Activated CD8-positive, alpha-beta T cell treated with anti-CD3 and anti-CD28 coated beads, Interleukin-2, amount 10 ng/mL, durations not matched to agents 7 days and 5 days (primary cell): ENCODE measurements at regions not wholly inside any gene's neighbourhood (a gene's known extent, or its start where the extent isn't known, plus 50 kb on each side); places are given as distances from the start of the nearest gene placed in this dataset.

Experiments
- ATAC-seq: fragments of 150-1000 bp; cut with Tn5 transposase; one replicate; pipeline ENCODE4 v1.10.0; 2021; ENCODE audit warnings: moderate library complexity
- CTCF ChIA-PET: fragments of 350-600 bp; sonication (Branson Sonifier 250); formaldehyde crosslinking; loops from one replicate; lab custom pipeline; 2021; ENCODE audit warnings: antibody characterized with exemption; lab: Charles Lee
- POLR2A ChIA-PET: fragments of 350-600 bp; sonication (Branson Sonifier 250); formaldehyde crosslinking; loops from one replicate; lab custom pipeline; 2021; ENCODE audit warnings: antibody characterized with exemption; lab: Charles Lee
- DNase-seq: peaks from one replicate; pipeline ENCODE4 v3.0.0-alpha.2; 2020
- H3K27ac Mint-ChIP-seq: one replicate; pipeline ENCODE4 v1.8.0; 2021; ENCODE audit warnings: mild to moderate bottlenecking, mixed read lengths
- H3K27me3 Mint-ChIP-seq: one replicate; pipeline ENCODE4 v1.8.0; 2021; ENCODE audit warnings: low read depth, mixed read lengths
- H3K36me3 Mint-ChIP-seq: one replicate; pipeline ENCODE4 v1.8.0; 2021; ENCODE audit warnings: low read depth, mixed read lengths
- H3K4me1 Mint-ChIP-seq: one replicate; pipeline ENCODE4 v1.8.0; 2021; ENCODE audit warnings: low read depth, mixed read lengths
- H3K4me3 Mint-ChIP-seq: one replicate; pipeline ENCODE4 v1.8.0; 2021; ENCODE audit warnings: mild to moderate bottlenecking, mixed read lengths
- H3K9me3 Mint-ChIP-seq: one replicate; pipeline ENCODE4 v1.8.0; 2022; ENCODE audit warnings: mixed read lengths; ENCODE audit not compliant: insufficient read depth

GRCh38 chr1:4021136-4021973, 121.3 kb upstream of the C1orf174 start:
- Mint-ChIP-seq H3K4me3 (no peak overlapping the region), H3K27ac (no peak overlapping the region), H3K27me3 (no peaks in the 10 kb centered on the region), H3K4me1 (no peaks in the 10 kb centered on the region), H3K9me3 (no peaks in the 10 kb centered on the region), H3K36me3 (no peaks in the 10 kb centered on the region)
- ChIA-PET CTCF (no interaction called here), POLR2A (no interaction called here)
- DNase-seq (no peak), ATAC-seq (no peak)

- no peaks in the 10 kb centered on the region for H3K27me3 Mint-ChIP-seq
- ChIA-PET CTCF (no interaction called here), POLR2A (no interaction called here)
- H3K27ac Mint-ChIP-seq = no peak overlapping the region
- H3K9me3 Mint-ChIP-seq = no peaks in the 10 kb centered on the region
- H3K36me3 Mint-ChIP-seq = no peaks in the 10 kb centered on the region
- H3K4me3 Mint-ChIP-seq = no peak overlapping the region
- H3K4me1 Mint-ChIP-seq = no peaks in the 10 kb centered on the region
- no peak for ATAC-seq
- DNase-seq = no peak
These were observed 121.8 kb upstream of the C1orf174 start for GRCh38 chr1:4021974-4022268.

- ATAC-seq = no peak
- Mint-ChIP-seq H3K4me3 (no peak overlapping the region), H3K27ac (no peak overlapping the region), H3K9me3 (no peaks in the 10 kb centered on the region), H3K36me3 (no peaks in the 10 kb centered on the region), H3K27me3 (no peaks in the 10 kb centered on the region), H3K4me1 (no peaks in the 10 kb centered on the region)
- DNase-seq = no peak
- ChIA-PET CTCF (no interaction called here), POLR2A (no interaction called here)
These were observed 122.6 kb upstream of the C1orf174 start for GRCh38 chr1:4022715-4023114.

- CTCF ChIA-PET = no interaction called here
- DNase-seq = no peak
- no peak overlapping the region for H3K4me3 Mint-ChIP-seq
- no peak overlapping the region for H3K27ac Mint-ChIP-seq
- no peaks in the 10 kb centered on the region for H3K4me1 Mint-ChIP-seq
- H3K27me3 Mint-ChIP-seq = peaks cover 3% of the 10 kb centered on the region
- no peaks in the 10 kb centered on the region for H3K9me3 Mint-ChIP-seq
- ATAC-seq = no peak
- H3K36me3 Mint-ChIP-seq = no peaks in the 10 kb centered on the region
- POLR2A ChIA-PET = no interaction called here
These were observed 123.6 kb upstream of the C1orf174 start for GRCh38 chr1:4023678-4024077.

- Mint-ChIP-seq H3K27me3 (peaks cover 8% of the 10 kb centered on the region), H3K4me3 (no peak overlapping the region), H3K27ac (no peak overlapping the region), H3K36me3 (no peaks in the 10 kb centered on the region), H3K4me1 (no peaks in the 10 kb centered on the region), H3K9me3 (no peaks in the 10 kb centered on the region)
- DNase-seq (no peak), ATAC-seq (no peak)
- CTCF ChIA-PET = no interaction called here
- POLR2A ChIA-PET = interaction anchor here (0.6 kb wide), 1 partner anchor 15 kb away, joined by 3 read pairs; no protein-coding TSS in a partner anchor
These were observed 124.7 kb upstream of the C1orf174 start for GRCh38 chr1:4024811-4025210.

GRCh38 chr1:4025752-4026151, 125.7 kb upstream of the C1orf174 start:
- H3K4me3 Mint-ChIP-seq = no peak overlapping the region
- H3K27ac Mint-ChIP-seq = no peak overlapping the region
- ATAC-seq = no peak
- H3K4me1 Mint-ChIP-seq = no peaks in the 10 kb centered on the region
- peaks cover 12% of the 10 kb centered on the region for H3K27me3 Mint-ChIP-seq
- no peaks in the 10 kb centered on the region for H3K9me3 Mint-ChIP-seq
- no peak for DNase-seq
- CTCF ChIA-PET = no interaction called here
- POLR2A ChIA-PET = no interaction called here
- H3K36me3 Mint-ChIP-seq = no peaks in the 10 kb centered on the region

GRCh38 chr1:4027008-4027407, 126.9 kb upstream of the C1orf174 start:
- Mint-ChIP-seq H3K36me3 (no peaks in the 10 kb centered on the region), H3K27me3 (peaks cover 12% of the 10 kb centered on the region), H3K9me3 (no peaks in the 10 kb centered on the region), H3K4me3 (no peak overlapping the region), H3K27ac (no peak overlapping the region), H3K4me1 (no peaks in the 10 kb centered on the region)
- no peak for DNase-seq
- POLR2A ChIA-PET = no interaction called here
- ATAC-seq = no peak
- CTCF ChIA-PET = interaction anchor here (1.1 kb wide), 1 partner anchor 10 kb away, joined by 3 read pairs; no protein-coding TSS in a partner anchor

GRCh38 chr1:4027492-4028138, 127.5 kb upstream of the C1orf174 start:
- CTCF ChIA-PET = interaction anchor here (1.1 kb wide), 1 partner anchor 9 kb away, joined by 3 read pairs; no protein-coding TSS in a partner anchor
- ATAC-seq = no peak

GRCh38 chr1:4028139-4028501, 128.0 kb upstream of the C1orf174 start:
- POLR2A ChIA-PET = no interaction called here
- Mint-ChIP-seq H3K9me3 (no peaks in the 10 kb centered on the region), H3K36me3 (no peaks in the 10 kb centered on the region), H3K27ac (no peak overlapping the region), H3K4me3 (no peak overlapping the region), H3K27me3 (peaks cover 12% of the 10 kb centered on the region), H3K4me1 (no peaks in the 10 kb centered on the region)
- DNase-seq (no peak), ATAC-seq (no peak)
- CTCF ChIA-PET = no interaction called here

More at GRCh38 chr1:4027492-4028138, 127.5 kb upstream of the C1orf174 start:
- POLR2A ChIA-PET = no interaction called here
- H3K4me1 Mint-ChIP-seq = no peaks in the 10 kb centered on the region
- no peak overlapping the region for H3K27ac Mint-ChIP-seq
- H3K27me3 Mint-ChIP-seq = peaks cover 12% of the 10 kb centered on the region
- H3K36me3 Mint-ChIP-seq = no peaks in the 10 kb centered on the region
- H3K4me3 Mint-ChIP-seq = no peak overlapping the region
- no peaks in the 10 kb centered on the region for H3K9me3 Mint-ChIP-seq
- DNase-seq = no peak

GRCh38 chr1:4029376-4029775, 129.3 kb upstream of the C1orf174 start:
- POLR2A ChIA-PET = no interaction called here
- no peak overlapping the region for H3K4me3 Mint-ChIP-seq
- H3K27me3 Mint-ChIP-seq = peaks cover 12% of the 10 kb centered on the region

GRCh38 chr1:4032571-4032970, 132.5 kb upstream of the C1orf174 start:
- CTCF ChIA-PET = no interaction called here
- H3K27me3 Mint-ChIP-seq = peaks cover 12% of the 10 kb centered on the region

More at GRCh38 chr1:4029376-4029775, 129.3 kb upstream of the C1orf174 start:
- no peaks in the 10 kb centered on the region for H3K36me3 Mint-ChIP-seq
- H3K9me3 Mint-ChIP-seq = no peaks in the 10 kb centered on the region
- no peak overlapping the region for H3K27ac Mint-ChIP-seq
- H3K4me1 Mint-ChIP-seq = no peaks in the 10 kb centered on the region
- no peak for DNase-seq
- CTCF ChIA-PET = no interaction called here
- no peak for ATAC-seq

GRCh38 chr1:4033129-4033676, 133.1 kb upstream of the C1orf174 start:
- POLR2A ChIA-PET = no interaction called here
- Mint-ChIP-seq H3K9me3 (no peaks in the 10 kb centered on the region), H3K4me3 (no peak overlapping the region), H3K36me3 (no peaks in the 10 kb centered on the region), H3K27ac (no peak overlapping the region), H3K27me3 (peaks cover 13% of the 10 kb centered on the region), H3K4me1 (no peaks in the 10 kb centered on the region)
- ATAC-seq (no peak), DNase-seq (no peak)
- CTCF ChIA-PET = no interaction called here

More at GRCh38 chr1:4032571-4032970, 132.5 kb upstream of the C1orf174 start:
- POLR2A ChIA-PET = no interaction called here
- ATAC-seq (no peak), DNase-seq (no peak)
- no peaks in the 10 kb centered on the region for H3K36me3 Mint-ChIP-seq
- no peak overlapping the region for H3K27ac Mint-ChIP-seq
- H3K9me3 Mint-ChIP-seq = no peaks in the 10 kb centered on the region
- H3K4me1 Mint-ChIP-seq = no peaks in the 10 kb centered on the region
- no peak overlapping the region for H3K4me3 Mint-ChIP-seq
